ENCODE measurements at regions not wholly inside any gene's neighbourhood (a gene's known extent, or its start where the extent isn't known, plus 50 kb on each side); places are given as distances from the start of the nearest gene placed in this dataset.

DNA sequence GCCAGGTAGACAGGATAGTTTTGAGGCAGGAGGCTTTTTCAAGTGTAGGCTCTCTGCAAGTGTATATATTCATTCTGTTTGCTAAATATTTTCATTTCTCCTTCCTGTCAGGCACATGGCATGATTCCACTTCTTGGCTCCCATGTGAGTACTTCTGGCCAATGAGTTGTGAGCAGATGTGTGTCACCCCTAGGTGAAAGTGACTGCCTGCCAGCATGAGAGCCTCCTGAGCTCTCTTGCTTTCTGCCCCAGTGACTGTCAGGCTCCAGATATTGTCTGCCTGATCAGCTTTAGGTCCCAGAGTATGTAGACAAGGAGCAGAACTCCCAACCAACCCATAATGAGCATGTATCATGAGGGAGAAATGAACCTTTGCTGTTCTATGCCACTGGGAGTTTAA, 257.6 kb upstream of the NPY start:
- no peak overlapping the region for H3K4me3 ChIP-seq
- no peak for DNase-seq
- H3K4me1 ChIP-seq: no peaks in the 10 kb centered on the region
- H3K27me3 ChIP-seq: no peaks in the 10 kb centered on the region
- TF ChIP-seq CTCF (IDR thresholded peaks at IDR 0.05): no peak
- intact Hi-C loops (cut with DNase I; ENCODE audit: low total_unique reads): no loop called here
- no peaks in the 10 kb centered on the region for H3K36me3 ChIP-seq
- no peaks in the 10 kb centered on the region for H3K9me3 ChIP-seq
- no peak overlapping the region for H3K27ac ChIP-seq

- Histone ChIP-seq H3K4me3 (no peak overlapping the region), H3K27me3 (no peaks in the 10 kb centered on the region), H3K4me1 (no peaks in the 10 kb centered on the region), H3K9me3 (no peaks in the 10 kb centered on the region), H3K36me3 (no peaks in the 10 kb centered on the region), H3K27ac (no peak overlapping the region)
- intact Hi-C loops (cut with DNase I; ENCODE audit: low total_unique reads): no loop called here
- TF ChIP-seq CTCF (IDR thresholded peaks at IDR 0.05): no peak
- DNase-seq: no peak
Measured at GRCh38 chr7:24029068-24029467, 254.9 kb upstream of the NPY start.

GRCh38 chr7:24034251-24034650, 249.7 kb upstream of the NPY start:
- Histone ChIP-seq H3K27me3 (no peaks in the 10 kb centered on the region), H3K4me1 (no peaks in the 10 kb centered on the region), H3K27ac (no peak overlapping the region), H3K4me3 (no peak overlapping the region), H3K36me3 (no peaks in the 10 kb centered on the region), H3K9me3 (no peaks in the 10 kb centered on the region)
- no peak for TF ChIP-seq CTCF (IDR thresholded peaks at IDR 0.05)
- no peak for DNase-seq
- intact Hi-C loops (cut with DNase I; ENCODE audit: low total_unique reads): no loop called here

- intact Hi-C loops (cut with DNase I; ENCODE audit: low total_unique reads): no loop called here
- no peaks in the 10 kb centered on the region for H3K9me3 ChIP-seq
- H3K27ac ChIP-seq: no peak overlapping the region
- no peak for TF ChIP-seq CTCF (IDR thresholded peaks at IDR 0.05)
- H3K36me3 ChIP-seq: no peaks in the 10 kb centered on the region
- no peaks in the 10 kb centered on the region for H3K27me3 ChIP-seq
- no peak for DNase-seq
- no peaks in the 10 kb centered on the region for H3K4me1 ChIP-seq
- H3K4me3 ChIP-seq: no peak overlapping the region
Measured at GRCh38 chr7:24035366-24036032, 248.5 kb upstream of the NPY start.

GRCh38 chr7:24036033-24036412, 248.0 kb upstream of the NPY start:
- Histone ChIP-seq H3K9me3 (no peaks in the 10 kb centered on the region), H3K4me3 (no peak overlapping the region), H3K27me3 (no peaks in the 10 kb centered on the region), H3K27ac (no peak overlapping the region), H3K4me1 (no peaks in the 10 kb centered on the region), H3K36me3 (no peaks in the 10 kb centered on the region)
- TF ChIP-seq CTCF (IDR thresholded peaks at IDR 0.05): no peak
- no peak for DNase-seq
- intact Hi-C loops (cut with DNase I; ENCODE audit: low total_unique reads): no loop called here

DNA sequence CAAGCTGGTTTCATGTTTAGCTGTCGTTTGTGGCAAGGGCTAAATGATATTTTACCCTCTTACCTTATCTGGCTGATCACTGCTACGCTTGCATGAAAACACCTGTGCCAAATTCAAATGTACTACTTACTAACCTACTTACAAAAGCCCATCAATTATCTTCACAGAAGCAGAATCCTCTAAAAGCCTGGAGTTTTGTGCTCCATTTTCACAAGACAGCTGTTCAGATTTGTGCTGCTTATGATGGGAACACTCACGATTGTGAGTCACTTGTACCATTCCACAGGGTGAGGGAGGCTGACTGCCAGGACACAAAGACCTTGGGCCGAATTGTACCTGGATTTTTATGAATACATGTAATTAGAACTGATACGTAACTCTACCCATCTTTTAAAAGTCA, 245.0 kb upstream of the NPY start:
- intact Hi-C loops (cut with DNase I; ENCODE audit: low total_unique reads): no loop called here
- Histone ChIP-seq H3K9me3 (no peaks in the 10 kb centered on the region), H3K27ac (no peak overlapping the region), H3K36me3 (no peaks in the 10 kb centered on the region), H3K27me3 (no peaks in the 10 kb centered on the region), H3K4me1 (no peaks in the 10 kb centered on the region), H3K4me3 (no peak overlapping the region)
- no peak for DNase-seq
- TF ChIP-seq CTCF (IDR thresholded peaks at IDR 0.05): no peak

Data from tibial artery (tissue), 4 donors.